ENCODE measurements at regions not wholly inside any gene's neighbourhood (a gene's known extent, or its start where the extent isn't known, plus 50 kb on each side); places are given as distances from the start of the nearest gene placed in this dataset.

- Histone ChIP-seq H3K4me3 (ENCODE audit: low read depth, low read length) (no peak overlapping the region), H3K27ac (ENCODE audit: extremely low read depth, low read depth, low read length) (no peak overlapping the region), H3K36me3 (ENCODE audit: control insufficient read depth in 2 of 2, insufficient read depth in 1 of 2, low read length in 2 of 2) (no peaks in the 10 kb centered on the region), H3K4me1 (ENCODE audit: control insufficient read depth, insufficient read depth, low read length) (no peaks in the 10 kb centered on the region), H3K9me3 (ENCODE audit: control insufficient read depth, insufficient read depth, low read depth, low read length) (no peaks in the 10 kb centered on the region)
- TF ChIP-seq ZFHX2 (tag by site-specific recombination; conservative IDR thresholded peaks at IDR 0.05): no peak
- TF ChIP-seq ZNF423 (tag by site-specific recombination; IDR thresholded peaks at IDR 0.05): no peak
- peak; percentile 75 for TF ChIP-seq SP7 (tag by site-specific recombination; IDR thresholded peaks at IDR 0.05)
- TF ChIP-seq KLF10 (tag by site-specific recombination; IDR thresholded peaks at IDR 0.05): no peak
- TF ChIP-seq ZNF18 (tag by site-specific recombination; IDR thresholded peaks at IDR 0.05): no peak
- TF ChIP-seq ZNF221 (tag by site-specific recombination; IDR thresholded peaks at IDR 0.05; ENCODE audit: borderline replicate concordance): no peak
- TF ChIP-seq ZNF776 (tag by site-specific recombination; IDR thresholded peaks at IDR 0.05; ENCODE audit: borderline replicate concordance): no peak
- peak; percentile 44; the same call in 1 of the 2 replicates for TF ChIP-seq PRDM10 (tag by site-specific recombination; IDR thresholded peaks at IDR 0.05)
- no peak for TF ChIP-seq PRDM6 (tag by site-specific recombination; IDR thresholded peaks at IDR 0.05)
- ChIA-PET POLR2A (no interaction called here), CTCF (interaction anchor here (0.6 to 6.7 kb wide), 9 partner anchors 21 to 834 kb away, joined by 3 to 80 read pairs (median 5); partner anchors contain the start of gene CCR1)
Measured at GRCh38 chr3:46080124-46080968, 53.1 kb upstream of the XCR1 start.

GRCh38 chr3:46078712-46079400 lies 51.6 kb upstream of the XCR1 start:
- ChIA-PET POLR2A (no interaction called here), CTCF (interaction anchor here (0.6 to 6.7 kb wide), 55 partner anchors 8 to 568 kb away, joined by 3 to 80 read pairs (median 4); partner anchors contain the start of genes CCR1, CCR5 and CXCR6)
- no peak overlapping the region for H3K27ac ChIP-seq (ENCODE audit: extremely low read depth, low read depth, low read length)
- no peaks in the 10 kb centered on the region for H3K9me3 ChIP-seq (ENCODE audit: control insufficient read depth, insufficient read depth, low read depth, low read length)
- H3K36me3 ChIP-seq (ENCODE audit: control insufficient read depth in 2 of 2, insufficient read depth in 1 of 2, low read length in 2 of 2): no peaks in the 10 kb centered on the region
- H3K4me3 ChIP-seq (ENCODE audit: low read depth, low read length): no peak overlapping the region
- H3K4me1 ChIP-seq (ENCODE audit: control insufficient read depth, insufficient read depth, low read length): no peaks in the 10 kb centered on the region
- TF ChIP-seq ZNF214 (tag by site-specific recombination; IDR thresholded peaks at IDR 0.05; ENCODE audit: borderline replicate concordance) (no peak), ZFP37 (tag by site-specific recombination; IDR thresholded peaks at IDR 0.05) (no peak), ZNF423 (tag by site-specific recombination; IDR thresholded peaks at IDR 0.05) (no peak), ZNF19 (tag by site-specific recombination; IDR thresholded peaks at IDR 0.05; ENCODE audit: low read depth) (no peak), ZNF660 (tag by site-specific recombination; IDR thresholded peaks at IDR 0.05) (peak; percentile 55; the same call in 1 of the 2 replicates), ZNF624 (tag by site-specific recombination; IDR thresholded peaks at IDR 0.05) (no peak), ZNF664 (tag by site-specific recombination; IDR thresholded peaks at IDR 0.05) (no peak), ZNF843 (tag by site-specific recombination; IDR thresholded peaks at IDR 0.05) (no peak), ZNF10 (tag by site-specific recombination; IDR thresholded peaks at IDR 0.05) (no peak), ZNF510 (tag by site-specific recombination; IDR thresholded peaks at IDR 0.05; ENCODE audit: insufficient replicate concordance) (no peak), ZSCAN23 (tag by site-specific recombination; IDR thresholded peaks at IDR 0.05) (no peak), KLF16 (tag by site-specific recombination; IDR thresholded peaks at IDR 0.05) (no peak), GLI4 (tag by site-specific recombination; IDR thresholded peaks at IDR 0.05) (no peak), BCL11A (tag by site-specific recombination; IDR thresholded peaks at IDR 0.05; ENCODE audit: low read depth) (no peak), ZNF701 (tag by site-specific recombination; IDR thresholded peaks at IDR 0.05) (no peak), ZBTB1 (tag by site-specific recombination; IDR thresholded peaks at IDR 0.05) (no peak), IKZF3 (tag by site-specific recombination; IDR thresholded peaks at IDR 0.05) (no peak), ZNF76 (tag by site-specific recombination; IDR thresholded peaks at IDR 0.05; ENCODE audit: borderline replicate concordance, low read depth) (no peak), ZNF521 (tag by site-specific recombination; IDR thresholded peaks at IDR 0.05) (no peak), ZFP3 (tag by site-specific recombination; IDR thresholded peaks at IDR 0.05; ENCODE audit: low read depth) (no peak)

All from HEK293 (cell line).